ENCODE measurements at regions not wholly inside any gene's neighbourhood (a gene's known extent, or its start where the extent isn't known, plus 50 kb on each side); places are given as distances from the start of the nearest gene placed in this dataset.

- Histone ChIP-seq H3K9me3 (ENCODE audit: control insufficient read depth in 2 of 2, insufficient read depth in 1 of 2, low read length in 1 of 2) (no peaks in the 10 kb centered on the region), H3K4me1 (ENCODE audit: control insufficient read depth in 2 of 2, insufficient read depth in 2 of 2, low read length in 2 of 2) (no peaks in the 10 kb centered on the region), H3K27ac (ENCODE audit: low read depth in 1 of 2, low read length in 1 of 2) (no peak overlapping the region), H3K36me3 (ENCODE audit: control insufficient read depth in 2 of 2, insufficient read depth in 2 of 2, low read length in 1 of 2) (peaks cover 0 to 9% of the 10 kb centered on the region in 2 donors), H3K4me3 (ENCODE audit: low read length in 2 of 2) (no peak overlapping the region), H3K27me3 (ENCODE audit: control insufficient read depth in 2 of 2, insufficient read depth in 1 of 2, low read length in 1 of 2) (no peaks in the 10 kb centered on the region)
- 98% methylated on average over 4 of the region's 4 CpGs for WGBS
- no peak for DNase-seq (ENCODE audit: low read depth in 6 of 9, low spot score in 9 of 9)
Observed at GRCh38 chr20:3304456-3304855, 65.5 kb upstream of the SLC4A11 start.

- H3K27ac ChIP-seq (ENCODE audit: low read depth in 1 of 2, low read length in 1 of 2) = no peak overlapping the region
- no peak overlapping the region for H3K4me3 ChIP-seq (ENCODE audit: low read length in 2 of 2)
- H3K9me3 ChIP-seq (ENCODE audit: control insufficient read depth in 2 of 2, insufficient read depth in 1 of 2, low read length in 1 of 2) = no peaks in the 10 kb centered on the region
- H3K4me1 ChIP-seq (ENCODE audit: control insufficient read depth in 2 of 2, insufficient read depth in 2 of 2, low read length in 2 of 2) = no peaks in the 10 kb centered on the region
- DNase-seq (ENCODE audit: low read depth in 6 of 9, low spot score in 9 of 9) = no peak
- WGBS = 94% methylated on average over 3 of the region's 3 CpGs
- peaks cover 0 to 4% of the 10 kb centered on the region in 2 donors for H3K36me3 ChIP-seq (ENCODE audit: control insufficient read depth in 2 of 2, insufficient read depth in 2 of 2, low read length in 1 of 2)
- no peaks in the 10 kb centered on the region for H3K27me3 ChIP-seq (ENCODE audit: control insufficient read depth in 2 of 2, insufficient read depth in 1 of 2, low read length in 1 of 2)
Observed at GRCh38 chr20:3297079-3297378, 58.0 kb upstream of the SLC4A11 start.

- DNase-seq (ENCODE audit: low read depth in 6 of 9, low spot score in 9 of 9) = no peak
- Histone ChIP-seq H3K27me3 (ENCODE audit: control insufficient read depth in 2 of 2, insufficient read depth in 1 of 2, low read length in 1 of 2) (no peaks in the 10 kb centered on the region), H3K9me3 (ENCODE audit: control insufficient read depth in 2 of 2, insufficient read depth in 1 of 2, low read length in 1 of 2) (no peaks in the 10 kb centered on the region), H3K27ac (ENCODE audit: low read depth in 1 of 2, low read length in 1 of 2) (no peak overlapping the region), H3K4me3 (ENCODE audit: low read length in 2 of 2) (no peak overlapping the region), H3K36me3 (ENCODE audit: control insufficient read depth in 2 of 2, insufficient read depth in 2 of 2, low read length in 1 of 2) (peaks cover 0 to 4% of the 10 kb centered on the region in 2 donors), H3K4me1 (ENCODE audit: control insufficient read depth in 2 of 2, insufficient read depth in 2 of 2, low read length in 2 of 2) (no peaks in the 10 kb centered on the region)
- 94% methylated on average over 12 of the region's 12 CpGs for WGBS
Observed at GRCh38 chr20:3296261-3297078, 57.5 kb upstream of the SLC4A11 start.
